Heart right ventricle (tissue), 16 donors: ENCODE measurements at regions not wholly inside any gene's neighbourhood (a gene's known extent, or its start where the extent isn't known, plus 50 kb on each side); places are given as distances from the start of the nearest gene placed in this dataset.

Experiments used
- ATAC-seq, 8 donors: fragments of 200-7000 bp; cut with Tn5 transposase; one replicate each; pipeline ENCODE4 v1.9.1; 2020; ENCODE audit warnings: mild to moderate bottlenecking in 8 of 8, moderate library complexity in 8 of 8, moderate number of reproducible peaks in 1 of 8
- DNase-seq, 2 donors: peaks; one replicate each; pipeline ENCODE4 v3.0.0-alpha.2; 2020
- H3K27ac ChIP-seq, 10 donors: fragments of 200-600 bp; sonication (generic) in 2 of 10; one replicate each; pipeline versions ENCODE4 v1.5.0 to v1.8.0; 2020 to 2022; ENCODE audit warnings: mild to moderate bottlenecking in 3 of 10
- H3K27me3 ChIP-seq, 7 donors: fragments of 200-600 bp; one replicate each; pipeline ENCODE4 v1.8.0; 2021 to 2022; ENCODE audit warnings: mild to moderate bottlenecking in 2 of 7
- H3K36me3 ChIP-seq, 9 donors: fragments of 200-600 bp; sonication (generic) in 1 of 9; one replicate each; pipeline versions ENCODE4 v1.5.0 to v1.8.0; 2020 to 2022; ENCODE audit warnings: mild to moderate bottlenecking in 2 of 9
- H3K4me1 ChIP-seq, 9 donors: fragments of 200-600 bp; sonication (generic) in 1 of 9; one replicate each; pipeline versions ENCODE4 v1.5.0 to v1.8.0; 2020 to 2022; ENCODE audit warnings: mild to moderate bottlenecking in 4 of 9
- H3K4me3 ChIP-seq, 10 donors: fragments of 200-600 bp; sonication (generic) in 2 of 10; one replicate each; pipeline versions ENCODE4 v1.5.0 to v1.8.0; 2020 to 2022; ENCODE audit warnings: mild to moderate bottlenecking in 7 of 10, moderate library complexity in 2 of 10
- H3K9me3 ChIP-seq, 11 donors: fragments of 200-600 bp in 10 of 11; sonication (generic) in 2 of 11; one replicate each; pipeline versions ENCODE4 v1.5.0 to v1.8.0; 2013 to 2022; ENCODE audit warnings: mild to moderate bottlenecking in 2 of 11, control low read depth in 1 of 11, moderate library complexity in 1 of 11
- WGBS, 2 donors: extraction: QIAGEN DNeasy Blood & Tissue Kit; methylation state at CpG; one replicate each; pipeline ENCODE4 v1.1.7; 2013; ENCODE audit warnings: inconsistent platforms in 1 of 2; 5-methylcytosine and 5-hydroxymethylcytosine counted together
- intact Hi-C, 10 donors: fragments of 100-400 bp; cut with DNase I; formaldehyde crosslinking; loops; one replicate each; pipeline versions ENCODE4 v1.11.1 to v1.14.2; 2022
- TF ChIP-seq, protein P1 (sequence below), 9 donors: fragments of 200-600 bp; sonication (generic) in 2 of 9; IDR thresholded peaks; one replicate each; pipeline versions ENCODE4 v1.5.0 to v1.8.0; 2021 to 2022; ENCODE audit warnings: antibody characterized with exemption in 9 of 9, mild to moderate bottlenecking in 5 of 9, moderate library complexity in 1 of 9
- donor health status: Arrhythmogenic right ventricular cardiomyopathy.
- donor health status: ischemic (EF 13 %, LVEDD 7.1; RV severe dilation, severe dysfunction).
- donor health status: healthy with polysubstance abuse.
- donor health status: DM: no; HTN: yes; CAD: no.
- donor health status: DM: no; HTN: no; CAD: no.
- donor health status: ischemic (EF 25% LVEDD 6.9; RV normal size, moderate dysfunction).
- donor health status: ischemic (EF 25% LVEDD 5.7; RV mildly dilated, moderate dysfunction).
- donor health status: healthy.
- donor health status: DM: yes; HTN: yes; CAD: no.
- donor health status: Ischemic cardiomyopathy.
- donor health status: ischemic (EF 35%, LVEDD 5.7; RV mildly dilated, moderate dysfunction).
- donor health status: nonischemic (EF 11% LVEDD 7.7; RV severe dilation, severe dysfunction).
- donor health status: DM: yes; HTN: yes; CAD: no.
- donor health status: PGD.
- donor health status: ischemic (EF 29% LVEDD 5.4; RV normal size, mild dysfunction).
- donor health status: nonischemic (EF 23%, LVEDD 6.1; RV moderate dilation, normal function).

DNA sequence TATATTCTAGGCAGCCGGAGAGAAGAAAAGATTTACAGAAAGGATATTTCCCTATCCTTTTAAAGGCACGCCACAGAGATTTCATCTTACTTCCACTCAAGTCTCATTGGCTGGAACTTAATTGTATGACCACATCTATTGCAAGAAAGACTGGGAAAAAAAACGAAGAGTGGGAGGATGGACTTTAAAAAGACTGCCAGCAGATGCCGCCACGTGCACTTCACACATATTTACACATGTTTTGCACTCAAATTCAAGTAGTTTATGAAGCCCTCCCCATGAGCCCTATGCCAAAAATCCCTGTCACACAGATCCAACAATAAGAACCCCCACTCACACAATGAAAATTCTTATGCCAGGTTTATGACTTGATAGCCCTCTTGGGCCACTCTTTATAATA, 138.5 kb upstream of the TYRP1 start:
- no peaks in the 10 kb centered on the region for H3K36me3 ChIP-seq
- 46 to 59% methylated on average over 5 of the region's 5 CpGs for WGBS, 2 donors
- ATAC-seq (no peak), DNase-seq (no peak)
- TF ChIP-seq, protein P1, sequence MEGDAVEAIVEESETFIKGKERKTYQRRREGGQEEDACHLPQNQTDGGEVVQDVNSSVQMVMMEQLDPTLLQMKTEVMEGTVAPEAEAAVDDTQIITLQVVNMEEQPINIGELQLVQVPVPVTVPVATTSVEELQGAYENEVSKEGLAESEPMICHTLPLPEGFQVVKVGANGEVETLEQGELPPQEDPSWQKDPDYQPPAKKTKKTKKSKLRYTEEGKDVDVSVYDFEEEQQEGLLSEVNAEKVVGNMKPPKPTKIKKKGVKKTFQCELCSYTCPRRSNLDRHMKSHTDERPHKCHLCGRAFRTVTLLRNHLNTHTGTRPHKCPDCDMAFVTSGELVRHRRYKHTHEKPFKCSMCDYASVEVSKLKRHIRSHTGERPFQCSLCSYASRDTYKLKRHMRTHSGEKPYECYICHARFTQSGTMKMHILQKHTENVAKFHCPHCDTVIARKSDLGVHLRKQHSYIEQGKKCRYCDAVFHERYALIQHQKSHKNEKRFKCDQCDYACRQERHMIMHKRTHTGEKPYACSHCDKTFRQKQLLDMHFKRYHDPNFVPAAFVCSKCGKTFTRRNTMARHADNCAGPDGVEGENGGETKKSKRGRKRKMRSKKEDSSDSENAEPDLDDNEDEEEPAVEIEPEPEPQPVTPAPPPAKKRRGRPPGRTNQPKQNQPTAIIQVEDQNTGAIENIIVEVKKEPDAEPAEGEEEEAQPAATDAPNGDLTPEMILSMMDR (IDR thresholded peaks at IDR 0.05) = peak in 1 of 9 donors; percentile 27
- no peaks in the 10 kb centered on the region for H3K9me3 ChIP-seq
- H3K27ac ChIP-seq = no peak overlapping the region
- no peaks in the 10 kb centered on the region for H3K27me3 ChIP-seq
- H3K4me3 ChIP-seq = no peak overlapping the region
- intact Hi-C loops = loop anchor here in 1 of 10 donors (10.0 kb wide), 1 partner anchor 90 kb away; no protein-coding TSS in a partner anchor
- no peaks in the 10 kb centered on the region for H3K4me1 ChIP-seq

DNA sequence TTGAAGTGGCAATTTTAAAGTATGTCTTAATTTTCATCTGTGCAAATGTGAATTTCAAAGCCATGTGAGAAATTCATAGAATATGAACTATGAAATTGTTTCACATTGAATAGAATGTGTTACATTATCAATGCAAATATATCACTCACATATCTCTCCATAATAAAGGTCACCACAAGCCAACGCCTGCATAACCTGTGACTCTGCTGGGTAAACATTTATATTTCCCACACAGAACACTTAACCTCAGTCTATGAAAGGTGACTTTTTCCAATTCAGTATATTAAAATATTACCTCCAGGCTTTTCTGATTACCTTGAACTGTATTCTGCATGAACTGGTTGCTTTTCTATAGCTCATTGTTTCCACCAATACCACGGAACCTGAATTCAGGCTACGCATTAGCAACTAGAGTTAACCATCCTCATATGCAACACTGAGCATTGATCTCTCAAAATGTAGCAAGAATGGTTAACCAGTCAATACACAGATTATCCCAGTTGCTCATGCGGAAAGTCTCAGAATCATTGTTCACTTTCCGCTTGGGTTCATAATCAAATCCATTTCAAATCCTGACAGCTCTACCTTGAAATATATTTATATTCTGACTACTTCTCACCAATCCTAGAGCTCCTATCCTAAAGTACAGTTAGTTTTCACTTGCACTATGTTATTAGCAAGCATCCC, 126.6 kb upstream of the TYRP1 start:
- no peak overlapping the region for H3K27ac ChIP-seq
- 91 to 92% methylated on average over 5 of the region's 5 CpGs for WGBS, 2 donors
- TF ChIP-seq, protein P1 (IDR thresholded peaks at IDR 0.05) = no peak
- no peaks in the 10 kb centered on the region for H3K4me1 ChIP-seq
- DNase-seq = no peak
- no peaks in the 10 kb centered on the region for H3K27me3 ChIP-seq
- no peaks in the 10 kb centered on the region for H3K36me3 ChIP-seq
- no peak for ATAC-seq
- intact Hi-C loops = loop anchor here in 1 of 10 donors (10.0 kb wide), 1 partner anchor 62 kb away; no protein-coding TSS in a partner anchor
- no peak overlapping the region for H3K4me3 ChIP-seq
- peaks cover 0 to 8% (median 0%) of the 10 kb centered on the region in 11 donors for H3K9me3 ChIP-seq

DNA sequence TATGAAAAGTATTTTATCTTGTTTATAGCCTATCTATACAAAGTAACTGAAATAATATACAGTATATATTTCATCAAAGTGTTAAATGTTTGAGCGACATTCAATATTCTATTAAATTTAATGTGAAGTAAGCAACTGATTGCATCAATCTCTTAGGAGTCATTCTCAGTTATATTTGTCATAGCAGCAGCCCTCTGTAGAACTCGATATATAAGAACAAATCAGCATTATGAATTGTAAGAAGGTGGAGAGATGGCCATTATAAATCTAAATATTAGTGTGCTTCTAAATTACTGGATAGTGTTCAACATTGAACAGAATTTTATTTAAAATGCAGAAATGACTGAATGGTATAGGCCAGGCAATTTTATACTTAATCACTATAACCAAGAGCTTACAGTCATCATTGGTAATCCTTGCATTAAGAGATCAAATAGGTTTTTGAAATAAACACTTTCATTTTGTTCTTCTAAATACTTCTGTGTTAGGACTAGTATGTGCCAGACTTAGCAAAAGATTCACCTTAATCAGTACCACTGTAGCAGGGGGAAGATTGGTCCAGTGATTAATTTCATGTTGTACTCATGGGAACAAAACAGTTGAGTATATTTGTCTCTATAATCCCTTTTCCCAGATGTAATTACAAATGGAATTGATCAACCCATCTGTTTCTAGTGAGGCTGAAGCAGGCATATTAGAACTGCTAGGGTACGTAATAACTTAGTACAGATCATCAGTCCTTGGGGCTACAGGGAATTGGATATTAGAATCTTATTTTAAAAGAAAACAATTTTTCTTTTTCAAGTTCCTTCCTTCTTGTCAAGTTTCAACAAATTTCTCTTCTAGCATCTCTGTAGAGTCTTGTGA, 108.3 kb upstream of the TYRP1 start:
- Histone ChIP-seq H3K27ac (no peak overlapping the region), H3K9me3 (no peaks in the 10 kb centered on the region), H3K27me3 (peaks cover 0 to 3% (median 0%) of the 10 kb centered on the region in 7 donors), H3K36me3 (no peaks in the 10 kb centered on the region), H3K4me1 (no peaks in the 10 kb centered on the region), H3K4me3 (no peak overlapping the region)
- DNase-seq (no peak), ATAC-seq (no peak)
- WGBS, 2 donors = 88 to 94% methylated on average over 3 of the region's 3 CpGs
- intact Hi-C loops = no loop called here
- TF ChIP-seq, protein P1 (IDR thresholded peaks at IDR 0.05) = no peak

DNA sequence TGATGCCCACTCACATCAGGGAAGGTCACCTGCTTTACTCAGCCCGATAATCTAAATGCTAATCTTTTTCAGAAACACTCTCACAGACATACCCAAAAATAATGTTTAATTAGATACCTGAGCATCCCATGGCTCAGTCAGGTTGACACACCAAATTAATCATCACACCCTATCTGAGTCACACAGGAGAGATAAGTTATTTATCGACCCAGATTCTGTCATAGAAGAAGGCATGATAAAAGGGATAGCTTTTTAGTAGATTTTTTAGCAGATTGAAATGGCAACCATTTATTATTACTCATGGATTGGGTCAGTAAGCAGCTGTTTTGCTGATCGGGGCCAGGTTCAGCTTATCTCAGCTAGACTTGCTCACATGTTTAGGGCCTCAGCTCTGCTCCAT, 97.8 kb upstream of the TYRP1 start:
- Histone ChIP-seq H3K27ac (no peak overlapping the region), H3K36me3 (no peaks in the 10 kb centered on the region), H3K4me3 (no peak overlapping the region), H3K27me3 (no peaks in the 10 kb centered on the region), H3K4me1 (no peaks in the 10 kb centered on the region), H3K9me3 (no peaks in the 10 kb centered on the region)
- DNase-seq (no peak), ATAC-seq (no peak)
- WGBS, 2 donors = 80 to 94% methylated on average over 3 of the region's 3 CpGs
- intact Hi-C loops = no loop called here
- TF ChIP-seq, protein P1 (IDR thresholded peaks at IDR 0.05) = no peak
